HG02642 (cell line): ENCODE measurements at regions not wholly inside any gene's neighbourhood (a gene's known extent, or its start where the extent isn't known, plus 50 kb on each side); places are given as distances from the start of the nearest gene placed in this dataset.

Experiments
- ATAC-seq: cut with Tn5 transposase; IDR thresholded peaks from one replicate; pipeline ENCODE4 v1.9.1; 2021; ENCODE audit warnings: mild to moderate bottlenecking; ENCODE audit not compliant: unreplicated experiment, poor library complexity

DNA sequence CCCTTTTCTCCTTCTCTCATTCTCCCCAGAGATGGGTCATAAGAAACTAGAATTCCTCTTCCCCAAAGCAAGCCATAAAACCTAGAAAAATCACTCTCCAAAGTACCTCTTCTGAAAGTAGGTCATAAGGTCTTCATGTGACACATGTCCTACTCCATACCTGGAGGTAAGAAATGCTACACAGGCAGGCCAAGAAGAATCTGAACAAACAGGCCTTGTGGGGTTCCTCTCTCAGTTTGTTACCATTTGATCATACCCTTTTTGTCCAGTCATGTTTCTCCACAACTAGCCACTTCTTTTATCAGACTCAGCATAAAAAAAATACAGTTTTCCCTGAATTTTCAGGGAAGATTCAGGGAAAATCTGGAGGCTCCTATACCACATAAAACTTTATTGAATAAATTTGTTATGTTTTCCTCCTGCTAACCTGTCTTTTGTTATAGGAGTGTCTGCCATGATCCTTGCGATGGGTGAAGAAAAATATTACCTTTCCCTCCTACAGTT, 134.4 kb upstream of the LMO4 start:
- ATAC-seq, result no peak

DNA sequence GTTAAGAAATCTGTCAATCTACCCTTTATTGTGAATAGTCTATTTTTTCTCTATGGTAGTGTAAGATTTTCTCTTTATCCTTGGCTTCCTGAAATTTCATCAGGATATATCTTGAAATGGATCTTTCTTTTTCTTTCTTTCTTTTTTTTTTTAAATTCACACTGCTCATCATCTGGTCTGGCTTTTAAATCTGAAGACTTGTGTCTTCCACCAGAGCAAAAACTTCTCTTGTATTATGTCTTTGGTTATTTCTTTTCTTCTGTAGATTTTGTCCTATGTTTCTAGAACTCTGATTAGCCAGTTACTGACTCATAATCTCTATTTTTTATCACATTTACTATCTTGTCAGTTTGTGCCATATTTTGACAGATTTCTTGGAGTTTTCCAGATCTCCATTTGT, 133.8 kb upstream of the LMO4 start:
- no peak for ATAC-seq

DNA sequence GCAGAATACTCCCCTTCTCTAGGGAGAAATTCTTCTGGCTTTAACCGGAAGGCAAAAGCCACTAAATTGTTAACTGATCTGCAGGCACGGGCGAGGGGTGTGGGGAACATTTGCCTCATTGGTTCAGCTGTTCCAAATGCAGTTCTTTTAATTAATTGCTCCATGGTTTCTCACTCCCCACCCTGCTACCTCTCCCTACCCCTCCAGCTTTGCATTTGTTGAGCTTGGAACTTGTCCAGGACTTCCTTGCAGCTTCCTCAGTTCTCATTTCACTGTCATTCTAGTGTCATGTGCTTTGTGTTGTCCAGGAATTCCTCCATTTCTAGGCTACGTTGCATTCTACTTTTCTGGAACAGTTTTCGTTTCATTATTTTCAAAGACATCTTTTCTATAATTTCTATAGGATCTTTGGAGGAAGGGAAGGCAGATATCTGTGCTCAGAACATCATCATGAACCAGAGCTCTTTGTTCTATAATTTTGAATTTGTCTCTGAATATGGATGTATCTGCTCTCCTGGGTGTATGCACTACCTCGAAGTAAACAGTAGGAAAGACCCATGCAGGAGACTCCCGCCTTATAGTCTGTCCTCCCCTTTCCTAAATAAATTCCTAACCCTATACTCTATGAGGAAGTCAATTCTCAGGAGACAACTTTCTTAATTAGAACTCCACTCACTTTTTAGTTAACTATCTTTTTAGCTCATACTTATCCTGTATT, 132.4 kb upstream of the LMO4 start:
- no peak for ATAC-seq

DNA sequence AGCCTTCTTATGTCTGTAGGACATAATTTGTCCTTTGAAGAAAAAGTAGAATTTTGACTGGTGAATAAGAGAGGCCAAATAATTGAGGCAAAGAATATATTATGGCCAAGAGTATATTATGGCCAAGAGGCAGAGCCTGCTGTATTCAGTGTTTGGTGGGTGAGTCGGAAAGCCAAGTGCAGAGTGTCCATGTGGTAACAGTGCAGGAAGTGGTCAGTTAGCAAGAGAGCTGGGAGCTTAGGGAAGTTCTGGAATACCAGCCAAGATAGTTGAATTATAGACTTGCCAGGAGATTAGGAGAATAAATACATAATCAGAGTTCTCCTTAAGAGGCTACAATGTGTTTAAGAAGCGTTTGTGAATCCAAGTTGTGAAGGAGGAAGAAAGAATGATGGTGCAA, 131.5 kb upstream of the LMO4 start:
- no peak for ATAC-seq

DNA sequence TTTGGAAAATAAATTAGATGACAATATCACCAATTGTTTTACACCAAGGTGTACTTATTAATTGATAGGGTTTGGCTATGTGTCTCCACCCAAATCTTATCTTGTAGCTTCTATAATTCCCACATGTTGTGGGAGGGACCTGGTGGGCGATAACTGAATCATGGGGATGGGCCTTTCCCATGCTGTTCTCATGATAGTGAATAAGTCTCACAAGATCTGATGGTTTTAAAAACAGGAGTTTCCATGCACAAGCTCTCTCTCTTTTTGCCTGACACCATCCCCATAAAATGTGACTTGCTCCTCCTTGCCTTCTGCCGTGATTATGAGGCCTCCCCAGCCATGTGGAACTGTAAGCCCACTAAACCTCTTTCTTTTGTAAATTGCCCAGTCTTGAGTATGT, 131.0 kb upstream of the LMO4 start:
- ATAC-seq, result no peak

DNA sequence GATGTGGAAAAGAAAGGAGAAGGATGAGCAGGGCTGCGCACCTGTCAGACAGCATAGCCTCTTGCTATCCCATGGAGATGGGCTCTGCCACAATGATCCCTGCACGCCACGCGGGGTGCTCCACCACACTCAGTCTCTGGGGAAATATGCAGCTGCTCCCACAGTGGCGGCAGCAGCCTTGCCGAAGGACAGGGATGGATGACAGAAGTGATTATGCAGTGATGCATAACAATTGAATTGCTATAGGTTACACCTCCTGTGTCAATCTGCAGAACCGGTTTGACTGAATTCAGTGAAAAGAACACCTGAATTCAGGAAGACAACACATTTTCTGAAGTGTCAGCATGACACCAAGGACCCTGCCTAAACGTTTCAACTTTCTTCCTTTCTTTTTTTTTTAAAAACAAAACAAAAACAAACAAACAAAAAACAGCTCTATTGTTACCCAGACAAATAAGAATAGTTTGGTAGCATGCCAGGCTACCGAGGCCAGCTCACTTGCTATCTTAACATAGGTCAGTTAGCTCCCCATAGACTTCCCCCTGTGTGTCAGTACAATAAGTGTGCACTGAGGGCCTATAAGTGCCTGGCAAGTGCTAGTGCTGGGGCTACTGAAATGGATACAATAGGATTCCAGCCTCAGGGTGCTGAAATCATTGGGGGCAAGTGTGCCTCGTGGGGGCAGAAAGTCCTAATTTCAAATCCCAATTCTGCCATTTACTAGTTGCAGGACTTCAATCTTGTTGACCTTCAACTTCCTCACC, 127.6 kb upstream of the LMO4 start:
- ATAC-seq, result no peak

DNA sequence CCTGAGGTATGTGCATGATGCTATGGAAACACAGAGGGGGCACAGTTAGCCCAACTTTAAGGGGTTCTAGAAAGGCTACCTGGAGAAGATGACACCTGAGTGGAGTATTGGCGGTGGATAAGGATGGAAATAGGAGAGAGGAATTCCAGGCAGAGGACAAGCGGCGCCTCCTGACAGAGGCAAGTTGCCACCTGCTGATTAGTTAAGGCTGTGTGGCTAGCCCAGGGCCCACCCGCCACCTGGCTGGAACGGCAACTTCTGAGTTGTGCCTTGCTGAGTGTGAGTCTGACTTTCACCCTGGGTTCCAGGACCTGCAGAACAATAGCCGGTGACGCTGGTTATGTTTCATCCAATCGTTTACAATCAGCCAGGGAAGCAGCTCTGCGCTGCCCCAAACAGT, 126.9 kb upstream of the LMO4 start:
- no peak for ATAC-seq

DNA sequence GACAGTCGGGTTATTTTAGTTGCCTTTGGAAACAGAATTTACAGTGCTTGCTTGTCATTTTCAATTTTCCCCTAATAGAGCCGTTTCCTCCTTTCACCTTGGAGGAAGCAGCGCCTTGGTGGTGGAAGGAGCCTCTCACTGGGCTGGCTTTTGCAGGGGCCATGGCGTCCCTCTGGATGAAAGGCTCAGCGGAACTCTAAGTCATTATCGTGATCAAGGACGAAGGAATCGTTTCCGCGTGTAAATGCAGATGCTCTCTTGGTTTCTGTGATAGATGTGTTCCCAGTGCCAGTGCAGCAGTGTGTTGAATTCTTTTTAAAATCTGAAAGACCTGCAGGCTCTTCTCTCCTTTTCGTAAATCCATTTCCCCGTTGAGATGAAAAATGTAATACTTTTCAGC, 126.2 kb upstream of the LMO4 start:
- no peak for ATAC-seq

DNA sequence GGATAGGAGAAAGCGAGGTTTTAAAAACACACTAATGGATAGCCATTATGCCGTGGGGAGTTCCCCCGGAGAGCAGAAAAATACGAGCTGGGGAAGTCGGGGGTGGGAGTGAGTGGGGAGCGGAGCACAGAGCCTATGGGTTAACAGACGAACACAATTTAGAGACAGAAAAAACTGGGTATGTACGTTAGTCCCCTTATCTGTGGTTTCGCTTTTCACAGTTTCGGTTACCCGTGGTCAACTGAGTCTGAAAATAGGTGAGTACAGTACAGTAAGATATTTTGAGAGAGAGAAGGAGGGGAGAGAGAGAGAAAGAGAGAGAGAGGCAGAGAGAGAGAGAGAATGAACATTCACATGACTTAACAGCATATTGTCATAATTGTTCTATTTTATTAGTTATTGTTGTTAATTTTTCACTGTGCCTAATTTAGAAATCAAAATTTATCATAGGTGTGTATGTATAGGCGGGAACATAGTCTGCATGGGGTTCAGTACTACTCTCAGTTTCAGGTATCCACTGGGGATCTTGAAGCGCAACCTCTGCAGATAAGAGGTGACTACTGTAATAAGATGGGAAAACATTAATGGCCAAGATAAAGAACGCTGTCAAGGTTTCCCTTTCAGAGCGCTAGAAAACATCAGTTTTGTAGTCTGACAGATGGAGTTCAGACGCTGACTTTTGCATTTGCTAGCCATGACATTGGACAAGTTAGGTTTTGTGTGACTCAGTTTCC, 125.6 kb upstream of the LMO4 start:
- peak; percentile 96 for ATAC-seq

DNA sequence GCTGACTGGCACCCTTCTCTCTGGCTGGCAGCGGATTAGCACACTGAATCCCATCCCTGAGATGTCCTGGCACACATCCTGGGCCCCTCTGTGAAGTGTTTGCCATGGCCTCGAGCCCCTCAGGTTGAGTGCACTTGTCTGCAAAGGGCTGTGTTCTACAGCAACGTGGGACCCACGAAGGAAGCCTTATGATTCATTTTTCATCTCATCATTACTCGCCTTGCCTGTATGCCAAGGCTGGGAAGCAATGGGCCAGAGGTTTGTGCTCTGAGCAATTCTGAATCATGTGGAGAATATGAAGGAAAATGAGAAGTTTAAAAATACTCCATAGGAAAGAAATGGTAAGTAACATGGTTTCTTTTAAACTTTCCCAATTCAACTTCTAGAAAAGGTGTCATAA, 124.8 kb upstream of the LMO4 start:
- ATAC-seq, result no peak

DNA sequence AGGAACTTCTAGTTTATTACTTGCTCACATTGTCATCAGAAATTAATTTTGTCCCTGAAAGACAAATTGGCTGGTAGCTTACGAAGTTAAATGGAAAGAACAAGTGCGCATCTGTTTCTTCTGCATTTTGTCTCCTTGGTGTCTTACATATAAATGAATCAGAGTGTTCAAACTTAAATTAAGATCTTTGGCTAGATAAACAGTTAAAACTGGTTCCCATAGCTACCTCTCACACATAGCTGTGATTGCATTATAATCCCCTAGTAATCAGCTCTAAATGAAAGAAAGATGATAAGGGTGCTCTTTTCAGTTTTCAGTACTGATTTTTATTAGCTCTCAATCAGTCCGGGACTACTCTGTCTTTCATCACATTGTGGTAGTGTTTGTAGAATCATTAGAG, 124.2 kb upstream of the LMO4 start:
- no peak for ATAC-seq

DNA sequence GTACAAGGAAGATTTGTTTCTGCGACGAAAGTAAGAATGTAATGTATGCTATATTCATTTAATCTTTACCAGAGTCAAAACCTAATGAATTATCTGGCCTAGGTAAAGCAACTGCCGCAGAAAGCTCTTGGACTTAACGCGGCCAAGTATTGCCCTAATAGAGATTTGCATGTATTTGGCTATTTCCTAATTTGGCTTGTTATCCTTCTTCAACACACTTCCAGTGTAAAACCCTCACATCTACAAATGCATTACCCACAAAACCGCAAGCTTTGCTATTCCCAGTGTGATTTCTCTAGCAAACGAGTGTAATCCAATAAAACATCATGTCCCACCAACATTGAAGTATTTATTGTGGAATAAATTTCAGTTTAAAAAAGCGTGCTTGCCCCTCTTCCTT, 123.8 kb upstream of the LMO4 start:
- no peak for ATAC-seq

DNA sequence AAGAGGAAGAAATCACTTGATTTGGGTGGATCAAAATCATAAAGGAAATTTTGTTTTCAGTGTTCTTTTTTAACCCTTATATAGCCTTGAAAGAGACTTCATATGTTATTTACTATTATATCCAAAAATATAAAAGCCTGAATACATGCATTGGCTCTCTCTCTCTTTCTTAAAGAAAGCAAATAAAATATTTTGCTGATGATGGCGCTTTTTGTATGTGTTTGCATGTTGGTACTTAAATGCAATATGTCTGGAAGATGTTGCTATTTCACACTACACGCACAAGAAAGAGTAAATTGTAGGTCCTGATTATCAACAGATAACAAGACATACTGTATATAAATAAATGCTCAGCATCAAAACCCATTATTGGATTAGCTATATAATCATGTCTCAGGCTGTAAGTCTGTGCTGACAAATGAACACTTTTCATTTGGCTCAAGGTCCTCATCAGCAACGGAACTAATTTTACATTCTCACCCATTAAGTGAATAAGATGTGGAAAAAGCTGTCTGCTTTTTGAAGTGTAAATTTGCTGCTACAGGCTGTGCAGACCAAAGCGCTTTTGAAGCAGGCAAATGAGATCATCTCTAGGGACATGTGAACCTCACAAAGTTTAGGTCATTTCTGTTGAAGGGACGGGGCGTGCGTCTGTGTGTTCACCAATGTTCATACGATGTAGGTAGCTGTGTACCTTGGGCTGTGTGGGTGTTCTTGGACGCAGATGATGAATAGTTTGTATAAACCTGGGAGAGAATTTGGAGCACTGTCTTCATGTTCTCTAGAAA, 122.4 kb upstream of the LMO4 start:
- ATAC-seq, result no peak

DNA sequence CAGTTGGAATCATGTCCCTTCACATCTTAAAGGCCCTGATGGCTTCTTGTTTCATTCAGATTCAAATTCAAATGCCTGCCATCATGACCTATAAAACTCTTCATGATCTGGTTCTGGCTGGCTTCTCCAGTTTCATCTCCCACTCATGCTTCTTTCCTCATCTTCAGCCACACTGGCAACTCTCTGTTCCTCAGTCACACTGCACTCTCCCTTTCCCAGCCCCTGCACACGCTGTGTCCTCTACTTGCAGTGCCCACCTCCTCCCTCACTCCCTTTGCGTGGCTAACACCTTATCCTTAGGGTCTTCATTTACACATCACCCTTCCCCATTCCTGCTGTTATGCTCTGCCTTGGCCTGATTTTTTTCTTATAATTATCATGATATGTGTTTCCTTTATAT, 120.6 kb upstream of the LMO4 start:
- no peak for ATAC-seq

DNA sequence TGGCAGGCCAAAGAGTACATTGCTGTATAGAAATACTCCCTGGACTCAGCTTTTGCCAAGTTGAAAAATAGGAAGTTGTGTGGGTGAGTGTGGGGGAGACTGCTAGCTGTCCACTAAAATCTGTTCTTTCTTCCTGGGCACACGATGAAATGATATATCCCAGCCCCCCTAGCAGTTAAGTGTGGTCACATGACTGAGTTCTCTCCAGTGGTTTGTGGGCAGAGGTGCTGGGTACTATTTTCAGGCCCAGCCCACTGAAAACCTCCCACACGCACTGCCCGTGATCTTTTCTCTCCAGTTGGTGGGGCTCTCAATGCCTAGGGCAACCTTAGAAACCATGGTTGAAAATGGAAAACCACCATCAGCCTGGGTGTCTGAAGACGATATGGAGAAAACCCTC, 119.7 kb upstream of the LMO4 start:
- no peak for ATAC-seq

DNA sequence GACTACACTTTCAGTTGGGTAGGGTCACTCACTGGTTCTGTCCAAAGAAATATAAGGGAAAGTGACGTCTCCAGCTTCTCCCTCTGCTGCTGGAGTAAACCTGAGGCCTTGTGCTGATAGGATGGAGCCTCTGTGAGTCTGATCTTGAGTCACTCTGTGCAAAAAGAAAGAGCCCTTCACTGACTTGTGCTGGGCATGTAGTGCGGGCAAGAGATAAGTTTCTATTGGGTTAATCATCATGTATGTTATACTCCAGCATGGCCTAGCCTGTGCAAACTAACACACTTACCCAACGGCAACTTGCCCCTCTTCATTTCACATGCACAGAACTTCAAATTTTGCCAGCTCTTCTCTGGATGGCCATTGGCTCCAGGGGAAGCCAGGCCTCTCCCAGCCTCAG, 118.5 kb upstream of the LMO4 start:
- no peak for ATAC-seq

DNA sequence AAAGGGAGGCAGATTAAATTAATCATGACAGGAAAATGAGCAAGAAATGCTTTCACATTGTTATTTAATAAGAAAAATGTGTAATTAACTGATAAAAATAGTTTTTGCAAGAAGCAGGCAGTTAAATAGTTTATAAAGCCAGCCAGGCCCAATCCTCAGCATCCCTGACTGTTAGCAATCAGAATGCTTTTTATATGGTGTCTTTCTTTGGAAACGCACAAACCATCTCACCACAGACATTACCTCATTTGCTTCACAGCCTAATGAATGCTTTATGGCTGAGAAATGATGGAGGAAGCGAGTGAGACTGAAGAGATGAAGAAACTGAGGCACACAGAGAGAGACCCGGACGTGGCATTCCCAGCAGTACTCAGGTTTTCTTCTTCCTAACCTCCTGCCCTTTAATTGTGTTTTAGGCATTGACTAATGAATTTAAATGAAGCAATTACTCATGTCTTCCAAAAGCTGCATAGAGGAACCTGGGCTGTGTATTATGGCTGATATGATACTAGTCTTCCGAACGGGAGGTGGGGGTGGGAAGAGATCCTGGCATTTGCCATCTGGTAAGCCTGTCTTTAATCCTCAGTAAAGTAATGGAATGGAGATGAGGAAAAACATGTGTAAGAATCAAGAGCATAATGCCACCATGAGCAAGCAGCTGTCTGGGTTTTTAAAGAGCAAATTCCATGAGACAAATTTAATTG, 116.1 kb upstream of the LMO4 start:
- no peak for ATAC-seq

DNA sequence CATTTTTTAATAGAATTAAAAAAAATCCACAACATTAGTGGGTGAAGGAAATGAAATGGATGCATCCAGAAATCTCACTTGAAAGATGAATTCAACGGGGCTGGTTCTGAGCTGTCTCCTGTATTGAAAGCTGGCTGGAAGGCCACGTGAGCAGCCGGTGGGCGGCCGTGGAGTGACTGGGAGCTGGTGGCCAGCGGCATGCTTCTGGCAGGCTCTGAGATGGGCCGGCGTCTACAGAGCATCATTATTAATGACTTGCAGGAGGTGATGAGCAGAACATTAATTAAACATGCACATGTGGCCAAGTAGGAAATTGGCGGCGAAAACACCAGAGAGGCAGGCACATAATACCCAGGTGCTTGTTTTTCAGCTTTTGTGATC, 115.6 kb upstream of the LMO4 start:
- ATAC-seq, result no peak

DNA sequence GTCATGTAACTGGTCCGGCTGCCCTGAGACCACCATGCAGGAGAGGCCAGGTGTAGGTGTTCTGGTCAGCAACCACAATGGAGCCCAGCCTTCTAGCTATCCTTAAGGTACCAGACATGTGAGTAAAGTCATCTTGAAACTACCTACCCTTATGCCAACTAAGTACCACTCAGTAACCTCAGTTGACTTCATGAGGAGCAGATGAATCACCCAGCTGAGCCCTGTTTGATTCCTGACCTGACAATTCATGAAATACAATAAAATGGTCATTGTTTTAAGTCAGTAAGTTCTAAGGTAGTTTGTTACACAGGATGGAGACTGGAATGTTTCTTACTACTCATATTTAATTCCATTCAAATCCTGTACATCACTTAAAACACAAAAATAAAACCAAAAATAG, 113.1 kb upstream of the LMO4 start:
- no peak for ATAC-seq

DNA sequence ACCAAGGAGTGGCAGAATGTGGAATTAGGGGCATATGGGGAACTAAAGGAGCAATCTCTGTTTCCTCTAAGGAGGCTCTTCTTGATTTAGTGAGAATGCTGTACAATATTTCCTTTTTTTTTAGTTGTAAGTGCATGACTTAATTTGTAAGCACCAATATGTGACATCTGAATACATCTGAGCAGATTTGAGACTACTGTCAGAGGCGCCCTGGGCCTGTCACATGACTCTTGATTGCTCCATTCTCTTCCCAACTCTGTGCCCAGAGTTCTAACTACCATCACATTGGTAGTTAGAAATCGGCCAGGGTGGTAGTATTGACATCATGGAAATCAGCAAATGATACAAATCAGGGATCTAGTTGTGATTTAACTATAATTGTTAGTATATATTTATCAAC, 110.1 kb upstream of the LMO4 start:
- no peak for ATAC-seq
